A549 (cell line): ENCODE measurements at regions not wholly inside any gene's neighbourhood (a gene's known extent, or its start where the extent isn't known, plus 50 kb on each side); places are given as distances from the start of the nearest gene placed in this dataset.

Experiments
- ATAC-seq, 2 experiments: fragments of 200-7000 bp in 1 of 2; fragments of >200 bp in 1 of 2; cut with Nextera tagmentation in 1 of 2; cut with Tn5 transposase in 1 of 2; 3 replicates each; pipeline versions ENCODE4 v1.8.0 to v1.9.1; 2018 to 2020; ENCODE audit warnings: mild to moderate bottlenecking in 1 of 2, moderate library complexity in 1 of 2
- CTCF ChIA-PET: fragments of 300-600 bp; sonication (Branson Sonifier 250); formaldehyde crosslinking; extraction: SDS; loops from one replicate; lab custom pipeline; 2021; ENCODE audit warnings: antibody characterized with exemption, inconsistent platforms; lab: Yijun Ruan, JAX
- POLR2A ChIA-PET: fragments of 350-600 bp; formaldehyde crosslinking; extraction: SDS; loops from one replicate; lab custom pipeline; 2021; ENCODE audit warnings: antibody characterized with exemption, inconsistent platforms; lab: Yijun Ruan, JAX
- DNase-seq, 2 experiments: peaks; one replicate each; pipeline versions ENCODE4 v3.0.0 to v3.0.0-alpha.2; 2011 to 2016; ENCODE audit warnings: low read depth in 1 of 2, low spot score in 1 of 2
- FAIRE-seq: peaks from 2 replicates; lab custom pipeline; 2011; peaks lifted over from hg19 to GRCh38; lab: Jason Lieb, UNC
- H3K27ac ChIP-seq, 2 experiments: fragments of >200 bp; sonication (Bioruptor Twin); formaldehyde crosslinking; 3 replicates each; pipeline ENCODE4 v1.5.1; 2016 to 2017
- H3K4me1 ChIP-seq: fragments of >200 bp; sonication (Bioruptor Twin); formaldehyde crosslinking; 3 replicates; pipeline ENCODE4 v1.6.1; 2016
- H3K4me2 ChIP-seq: fragments of >200 bp; sonication (Bioruptor Twin); formaldehyde crosslinking; 3 replicates; pipeline ENCODE4 v1.6.1; 2016
- H3K4me3 ChIP-seq: fragments of >200 bp; sonication (Bioruptor Twin); formaldehyde crosslinking; 3 replicates; pipeline ENCODE4 v1.5.1; 2016
- H3K9me3 ChIP-seq: fragments of >200 bp; sonication (Bioruptor Twin); formaldehyde crosslinking; 3 replicates; pipeline ENCODE4 v1.6.1; 2016
- BCL3 ChIP-seq: fragments of >200 bp; sonication (Bioruptor Twin); formaldehyde crosslinking; IDR thresholded peaks from 3 replicates; pipeline ENCODE4 v1.6.1; 2016
- CBX2 ChIP-seq: fragments of 200-600 bp; sonication (generic); IDR thresholded peaks from 2 replicates; pipeline ENCODE4 v1.6.1; 2016; ENCODE audit warnings: low read depth, mild to moderate bottlenecking, borderline replicate concordance
- CBX8 ChIP-seq: fragments of 200-600 bp; sonication (generic); IDR thresholded peaks from 2 replicates; pipeline ENCODE4 v1.6.1; 2016
- CHD2 ChIP-seq: fragments of 150-350 bp; IDR thresholded peaks from 2 replicates; pipeline ENCODE4 v1.6.1; 2014; ENCODE audit warnings: low read length; ENCODE audit not compliant: partially characterized antibody
- CHD4 ChIP-seq: fragments of 200-600 bp; sonication (generic); IDR thresholded peaks from 2 replicates; pipeline ENCODE4 v1.6.1; 2016; ENCODE audit warnings: antibody characterized with exemption, mild to moderate bottlenecking, borderline replicate concordance
- E2F6 ChIP-seq: IDR thresholded peaks from 2 replicates; pipeline ENCODE4 v1.6.1; 2012; ENCODE audit warnings: low read depth, borderline replicate concordance
- EP300 ChIP-seq, 2 experiments: fragments of >200 bp; sonication (Bioruptor Twin); formaldehyde crosslinking; IDR thresholded peaks; 2 replicates in 1 of 2; 3 replicates in 1 of 2; pipeline ENCODE4 v1.6.1; 2016 to 2017
- ESRRA ChIP-seq: fragments of 150-350 bp; IDR thresholded peaks from 2 replicates; pipeline ENCODE4 v1.6.1; 2014; ENCODE audit warnings: mild to moderate bottlenecking, low read length, borderline replicate concordance
- HDAC2 ChIP-seq: fragments of 200-600 bp; sonication (generic); IDR thresholded peaks from 2 replicates; pipeline ENCODE4 v1.6.1; 2016
- HEYL ChIP-seq: fragments of 250-450 bp; sonication (Bioruptor Pico); IDR thresholded peaks from 2 replicates; pipeline ENCODE4 v1.8.0; 2021; ENCODE audit warnings: mild to moderate bottlenecking, moderate library complexity
- HMGXB4 ChIP-seq: fragments of 250-450 bp; sonication (Bioruptor Pico); IDR thresholded peaks from 2 replicates; pipeline ENCODE4 v1.5.0; 2021; ENCODE audit warnings: mild to moderate bottlenecking, moderate library complexity, borderline replicate concordance
- HOXA7 ChIP-seq: fragments of 250-450 bp; sonication (Bioruptor Pico); IDR thresholded peaks from 2 replicates; pipeline ENCODE4 v1.5.0; 2020; ENCODE audit warnings: mild to moderate bottlenecking, moderate library complexity
- HOXB5 ChIP-seq: fragments of 250-450 bp; sonication (Bioruptor Pico); IDR thresholded peaks from 2 replicates; pipeline ENCODE4 v1.5.0; 2020; ENCODE audit warnings: mild to moderate bottlenecking, moderate library complexity
- JUN ChIP-seq, 2 experiments: fragments of >200 bp; sonication (Bioruptor Twin); formaldehyde crosslinking; IDR thresholded peaks; 2 replicates in 1 of 2; 3 replicates in 1 of 2; pipeline ENCODE4 v1.6.1; 2016 to 2017
- KDM1A ChIP-seq: fragments of 200-600 bp; sonication (generic); IDR thresholded peaks from 2 replicates; pipeline ENCODE4 v1.6.1; 2016; ENCODE audit warnings: low read depth, mild to moderate bottlenecking
- KDM5A ChIP-seq: fragments of 200-600 bp; sonication (generic); IDR thresholded peaks from 2 replicates; pipeline ENCODE4 v1.6.1; 2016; ENCODE audit warnings: antibody characterized with exemption, mild to moderate bottlenecking
- MAFK ChIP-seq: fragments of 450-650 bp; IDR thresholded peaks from 2 replicates; pipeline ENCODE4 v1.6.1; 2014; ENCODE audit not compliant: partially characterized antibody
- MAZ ChIP-seq: fragments of 150-350 bp; IDR thresholded peaks from 2 replicates; pipeline ENCODE4 v1.6.1; 2014; ENCODE audit warnings: antibody characterized with exemption, low read depth, low read length, borderline replicate concordance
- NPAS2 ChIP-seq: fragments of 250-450 bp; sonication (Bioruptor Pico); IDR thresholded peaks from 2 replicates; pipeline ENCODE4 v1.8.0; 2022; ENCODE audit warnings: mild to moderate bottlenecking, moderate library complexity, borderline replicate concordance
- POLR2AphosphoS2 ChIP-seq: conservative IDR thresholded peaks from 2 replicates; pipeline ENCODE4 v1.6.1; 2012; ENCODE audit warnings: low read length, improper control_type of control experiment, inconsistent platforms
- RAD21 ChIP-seq, 2 experiments: fragments of >200 bp in 1 of 2; sonication (Bioruptor Twin) in 1 of 2; formaldehyde crosslinking in 1 of 2; IDR thresholded peaks in 1 of 2; conservative IDR thresholded peaks in 1 of 2; 2 replicates in 1 of 2; 3 replicates in 1 of 2; pipeline ENCODE4 v1.6.1; 2012 to 2018; ENCODE audit warnings: inconsistent platforms in 1 of 2
- RARB ChIP-seq: fragments of 250-450 bp; sonication (Bioruptor Pico); IDR thresholded peaks from 2 replicates; pipeline ENCODE4 v1.8.0; 2021; ENCODE audit warnings: mild to moderate bottlenecking, moderate library complexity
- RCOR1 ChIP-seq: fragments of 150-350 bp; IDR thresholded peaks from 2 replicates; pipeline ENCODE4 v1.6.1; 2014; ENCODE audit warnings: antibody characterized with exemption, low read length, low read depth
- TP53 ChIP-seq: fragments of 250-450 bp; sonication (Bioruptor Pico); IDR thresholded peaks from 2 replicates; pipeline ENCODE4 v1.5.0; 2021; ENCODE audit warnings: mild to moderate bottlenecking, moderate library complexity
- ZC3H11A ChIP-seq: fragments of 450-650 bp; IDR thresholded peaks from 2 replicates; pipeline ENCODE4 v1.6.1; 2014; ENCODE audit warnings: antibody characterized with exemption, mild to moderate bottlenecking
- WGBS: methylation state at CpG from one replicate; pipeline ENCODE4 v1.1.6; 2017; ENCODE audit errors: missing lambda C conversion rate; 5-methylcytosine and 5-hydroxymethylcytosine counted together
- TF ChIP-seq, protein P1 (sequence below): IDR thresholded peaks from 2 replicates; pipeline ENCODE4 v1.6.1; 2012
- TF ChIP-seq, protein P2 (sequence below): IDR thresholded peaks from 2 replicates; pipeline ENCODE4 v1.6.1; 2012
- TF ChIP-seq, protein P3 (sequence below): fragments of >200 bp; sonication (Bioruptor Twin); formaldehyde crosslinking; IDR thresholded peaks from 2 replicates; pipeline ENCODE4 v1.6.1; 2016

DNA sequence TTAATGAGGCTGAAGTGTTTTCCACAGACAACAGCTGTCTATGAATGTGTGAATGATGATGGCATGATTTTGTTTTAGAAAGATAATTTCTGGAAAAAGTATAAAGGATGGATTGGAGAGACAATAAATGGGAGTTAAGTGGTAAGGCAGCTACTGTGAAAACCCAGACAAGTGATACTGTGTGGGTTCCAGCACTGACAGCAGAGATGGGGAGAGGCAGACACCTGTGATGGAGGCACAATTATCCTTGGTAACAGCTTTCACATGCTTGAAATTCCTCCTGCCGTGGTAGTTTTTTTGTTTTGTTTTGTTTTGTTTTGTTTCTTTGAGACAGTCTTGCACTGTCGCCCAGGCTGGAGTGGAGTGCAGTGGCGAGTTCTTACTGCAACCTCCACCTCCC, 189.3 kb downstream of the DEPDC1B start:
- peaks cover 8% of the 10 kb centered on the region; the same call in 2 of the 3 replicates for H3K4me1 ChIP-seq
- TF ChIP-seq CBX8 (no peak), RARB (CRISPR knock-in tag) (no peak), HOXA7 (CRISPR knock-in tag) (no peak), CBX2 (no peak), RCOR1 (no peak), E2F6 (no peak), NPAS2 (CRISPR knock-in tag) (no peak), MAZ (no peak), ZC3H11A (no peak)
- TF ChIP-seq, protein P1, sequence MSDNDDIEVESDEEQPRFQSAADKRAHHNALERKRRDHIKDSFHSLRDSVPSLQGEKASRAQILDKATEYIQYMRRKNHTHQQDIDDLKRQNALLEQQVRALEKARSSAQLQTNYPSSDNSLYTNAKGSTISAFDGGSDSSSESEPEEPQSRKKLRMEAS: no peak
- TF ChIP-seq, protein P2, sequence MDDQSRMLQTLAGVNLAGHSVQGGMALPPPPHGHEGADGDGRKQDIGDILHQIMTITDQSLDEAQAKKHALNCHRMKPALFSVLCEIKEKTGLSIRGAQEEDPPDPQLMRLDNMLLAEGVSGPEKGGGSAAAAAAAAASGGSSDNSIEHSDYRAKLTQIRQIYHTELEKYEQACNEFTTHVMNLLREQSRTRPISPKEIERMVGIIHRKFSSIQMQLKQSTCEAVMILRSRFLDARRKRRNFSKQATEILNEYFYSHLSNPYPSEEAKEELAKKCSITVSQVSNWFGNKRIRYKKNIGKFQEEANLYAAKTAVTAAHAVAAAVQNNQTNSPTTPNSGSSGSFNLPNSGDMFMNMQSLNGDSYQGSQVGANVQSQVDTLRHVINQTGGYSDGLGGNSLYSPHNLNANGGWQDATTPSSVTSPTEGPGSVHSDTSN: no peak
- TF ChIP-seq, all 56 proteins: peak for 0
- H3K27ac ChIP-seq: no peak overlapping the region
- FAIRE-seq (no peak), ATAC-seq (no peak), DNase-seq (no peak)
- no peaks in the 10 kb centered on the region for H3K9me3 ChIP-seq
- WGBS: 77% methylated on average over 3 of the region's 3 CpGs
- H3K4me2 ChIP-seq: no peak overlapping the region
- ChIA-PET POLR2A (no interaction called here), CTCF (no interaction called here)
- H3K4me3 ChIP-seq: no peak overlapping the region

DNA sequence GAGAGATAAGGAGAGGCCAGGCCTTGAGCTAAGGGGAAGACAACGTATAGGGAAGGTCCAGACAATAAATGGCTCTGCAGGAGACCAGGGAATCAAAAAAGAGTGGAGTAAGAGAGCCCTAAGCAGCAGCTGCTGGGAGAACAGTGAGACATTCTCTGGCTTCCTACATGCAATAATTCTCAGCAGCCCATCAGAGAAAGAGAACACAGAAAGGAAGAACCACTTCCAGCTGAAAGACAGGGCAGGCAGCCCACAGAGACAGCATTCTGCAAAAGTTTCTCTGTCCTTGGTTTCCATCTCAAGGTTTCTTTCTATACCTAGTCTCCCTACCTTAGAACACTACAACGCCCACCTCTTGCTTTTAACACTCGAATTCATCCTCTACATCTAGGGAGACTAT, 189.9 kb downstream of the DEPDC1B start:
- 56% methylated on average over 3 of the region's 3 CpGs for WGBS
- TF ChIP-seq RAD21 (conservative IDR thresholded peaks at IDR 0.05 in 1 of 2, IDR thresholded peaks at IDR 0.05 in 1 of 2) (no peak), JUN (IDR thresholded peaks at IDR 0.05) (no peak), CBX2 (no peak), CHD4 (no peak), MAFK (no peak), BCL3 (no peak), ESRRA (no peak), HEYL (CRISPR knock-in tag) (no peak), POLR2AphosphoS2 (no peak), HMGXB4 (CRISPR knock-in tag) (no peak), TP53 (CRISPR knock-in tag) (no peak), KDM5A (no peak), HOXB5 (no peak), KDM1A (no peak), HDAC2 (no peak), EP300 (IDR thresholded peaks at IDR 0.05) (no peak), CHD2 (no peak)
- TF ChIP-seq, protein P3, sequence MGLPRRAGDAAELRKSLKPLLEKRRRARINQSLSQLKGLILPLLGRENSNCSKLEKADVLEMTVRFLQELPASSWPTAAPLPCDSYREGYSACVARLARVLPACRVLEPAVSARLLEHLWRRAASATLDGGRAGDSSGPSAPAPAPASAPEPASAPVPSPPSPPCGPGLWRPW: no peak
- ATAC-seq: no peak
- Histone ChIP-seq H3K4me3 (no peak overlapping the region), H3K27ac (no peak overlapping the region), H3K9me3 (no peaks in the 10 kb centered on the region), H3K4me1 (peaks cover 8% of the 10 kb centered on the region; the same call in 2 of the 3 replicates), H3K4me2 (no peak overlapping the region)
- FAIRE-seq: no peak
- ChIA-PET CTCF (no interaction called here), POLR2A (no interaction called here)
- no peak for DNase-seq
